ENCODE measurements at regions not wholly inside any gene's neighbourhood (a gene's known extent, or its start where the extent isn't known, plus 50 kb on each side); places are given as distances from the start of the nearest gene placed in this dataset.

DNA sequence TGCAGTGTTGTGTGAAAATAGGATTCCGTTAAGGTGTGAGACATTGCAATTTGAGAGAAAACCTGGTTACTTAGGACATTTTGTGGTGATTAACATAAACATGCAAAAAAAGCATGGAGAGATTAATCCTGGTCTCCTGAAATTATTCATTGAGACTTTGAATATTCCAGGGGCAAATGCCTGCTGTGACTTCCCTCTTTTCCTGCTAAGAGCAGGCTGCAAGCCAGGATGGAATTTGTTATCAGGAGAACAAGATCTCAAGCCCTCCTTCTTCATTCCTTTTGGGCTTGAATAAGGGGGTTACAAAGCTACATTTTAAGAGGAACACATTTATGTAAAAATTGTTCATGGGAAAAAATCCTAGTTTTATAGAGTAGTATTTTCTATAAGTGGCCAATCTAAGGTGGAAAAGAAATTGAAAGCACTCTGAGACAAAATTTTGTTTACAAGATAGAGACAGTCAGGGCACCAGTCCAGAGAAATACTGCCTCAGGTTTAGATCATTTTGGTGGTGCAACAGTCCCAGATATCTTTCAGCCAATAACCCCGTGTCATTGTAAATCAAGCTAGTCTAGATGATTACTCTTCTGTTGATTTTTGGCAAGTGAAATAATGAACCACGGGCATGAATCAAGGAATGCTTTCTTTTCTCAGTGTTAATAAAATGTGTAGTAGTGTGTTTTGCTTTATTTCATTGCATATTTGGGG, 1528.3 kb upstream of the AGA start:
- H3K36me3 ChIP-seq, result no peaks in the 10 kb centered on the region
- H3K9me3 ChIP-seq, result no peaks in the 10 kb centered on the region
- no peak for DNase-seq (ENCODE audit: low spot score in 2 of 2)
- no peak overlapping the region for H3K4me3 ChIP-seq
- H3K27me3 ChIP-seq, result no peaks in the 10 kb centered on the region
- no peaks in the 10 kb centered on the region for H3K4me1 ChIP-seq
- WGBS, result 30% methylated on average over 3 of the region's 3 CpGs
- TF ChIP-seq, protein P1, sequence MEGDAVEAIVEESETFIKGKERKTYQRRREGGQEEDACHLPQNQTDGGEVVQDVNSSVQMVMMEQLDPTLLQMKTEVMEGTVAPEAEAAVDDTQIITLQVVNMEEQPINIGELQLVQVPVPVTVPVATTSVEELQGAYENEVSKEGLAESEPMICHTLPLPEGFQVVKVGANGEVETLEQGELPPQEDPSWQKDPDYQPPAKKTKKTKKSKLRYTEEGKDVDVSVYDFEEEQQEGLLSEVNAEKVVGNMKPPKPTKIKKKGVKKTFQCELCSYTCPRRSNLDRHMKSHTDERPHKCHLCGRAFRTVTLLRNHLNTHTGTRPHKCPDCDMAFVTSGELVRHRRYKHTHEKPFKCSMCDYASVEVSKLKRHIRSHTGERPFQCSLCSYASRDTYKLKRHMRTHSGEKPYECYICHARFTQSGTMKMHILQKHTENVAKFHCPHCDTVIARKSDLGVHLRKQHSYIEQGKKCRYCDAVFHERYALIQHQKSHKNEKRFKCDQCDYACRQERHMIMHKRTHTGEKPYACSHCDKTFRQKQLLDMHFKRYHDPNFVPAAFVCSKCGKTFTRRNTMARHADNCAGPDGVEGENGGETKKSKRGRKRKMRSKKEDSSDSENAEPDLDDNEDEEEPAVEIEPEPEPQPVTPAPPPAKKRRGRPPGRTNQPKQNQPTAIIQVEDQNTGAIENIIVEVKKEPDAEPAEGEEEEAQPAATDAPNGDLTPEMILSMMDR (IDR thresholded peaks at IDR 0.05), result no peak
- no peak for TF ChIP-seq POLR2A (IDR thresholded peaks at IDR 0.05)
- TF ChIP-seq POLR2AphosphoS5 (IDR thresholded peaks at IDR 0.05), result no peak
- no peak for TF ChIP-seq EP300 (IDR thresholded peaks at IDR 0.05)
- no peak overlapping the region for H3K27ac ChIP-seq

DNA sequence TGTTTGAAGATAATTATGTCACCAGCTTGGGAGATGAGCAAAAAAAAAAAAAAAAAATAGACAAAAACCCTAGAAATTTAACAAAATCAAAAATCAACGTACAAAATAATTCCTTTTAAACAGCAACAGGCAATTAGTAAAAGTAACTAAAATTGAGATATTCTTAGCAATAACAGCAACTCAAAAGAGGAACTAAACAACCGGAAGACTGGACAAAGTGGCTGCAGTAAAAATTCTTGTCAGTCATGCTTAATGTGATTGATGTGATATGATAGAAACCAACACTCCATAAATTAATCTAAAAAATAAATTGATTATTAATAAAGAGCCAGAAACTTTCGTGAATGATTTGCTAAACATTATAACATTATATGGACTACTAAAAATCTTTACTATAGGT, 1534.6 kb upstream of the AGA start:
- H3K4me1 ChIP-seq, result no peaks in the 10 kb centered on the region
- 73% methylated on average over 3 of the region's 3 CpGs for WGBS
- H3K36me3 ChIP-seq, result no peaks in the 10 kb centered on the region

DNA sequence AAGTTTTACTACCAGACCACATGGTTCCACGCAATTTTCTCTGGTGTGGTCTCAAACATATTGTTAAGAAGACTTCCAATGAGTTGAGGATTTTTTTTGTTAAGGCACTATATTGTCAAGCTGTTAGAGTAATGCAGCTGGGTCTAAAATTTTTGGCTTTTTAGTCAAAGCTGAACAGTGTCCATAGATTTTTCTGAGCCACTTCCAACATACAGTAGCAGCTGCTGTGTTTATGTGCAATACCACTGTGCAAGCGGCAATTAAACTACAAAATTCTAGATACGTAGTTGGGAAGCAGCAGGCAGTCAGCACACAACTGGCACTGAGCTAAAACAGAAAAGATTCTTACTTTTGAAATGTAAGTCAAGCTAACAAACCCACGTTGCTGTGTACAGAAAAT, 1551.1 kb upstream of the AGA start:
- Histone ChIP-seq H3K27ac (no peak overlapping the region), H3K27me3 (no peaks in the 10 kb centered on the region), H3K36me3 (no peaks in the 10 kb centered on the region), H3K4me1 (no peaks in the 10 kb centered on the region), H3K4me3 (no peak overlapping the region), H3K9me3 (no peaks in the 10 kb centered on the region)
- TF ChIP-seq EP300 (IDR thresholded peaks at IDR 0.05), result no peak
- TF ChIP-seq, protein P1 (IDR thresholded peaks at IDR 0.05), result no peak
- no peak for TF ChIP-seq POLR2AphosphoS5 (IDR thresholded peaks at IDR 0.05)
- no peak for TF ChIP-seq POLR2A (IDR thresholded peaks at IDR 0.05)
- DNase-seq (ENCODE audit: low spot score in 2 of 2), result no peak
- WGBS, result 72% methylated on average over 4 of the region's 4 CpGs

More for the DNA sequence above, 1534.6 kb upstream of the AGA start:
- H3K27me3 ChIP-seq, result no peaks in the 10 kb centered on the region
- TF ChIP-seq POLR2A (IDR thresholded peaks at IDR 0.05), result no peak
- TF ChIP-seq POLR2AphosphoS5 (IDR thresholded peaks at IDR 0.05), result no peak
- TF ChIP-seq, protein P1 (IDR thresholded peaks at IDR 0.05), result no peak
- TF ChIP-seq EP300 (IDR thresholded peaks at IDR 0.05), result no peak
- no peak overlapping the region for H3K27ac ChIP-seq
- no peak overlapping the region for H3K4me3 ChIP-seq
- H3K9me3 ChIP-seq, result no peaks in the 10 kb centered on the region
- no peak for DNase-seq (ENCODE audit: low spot score in 2 of 2)

DNA sequence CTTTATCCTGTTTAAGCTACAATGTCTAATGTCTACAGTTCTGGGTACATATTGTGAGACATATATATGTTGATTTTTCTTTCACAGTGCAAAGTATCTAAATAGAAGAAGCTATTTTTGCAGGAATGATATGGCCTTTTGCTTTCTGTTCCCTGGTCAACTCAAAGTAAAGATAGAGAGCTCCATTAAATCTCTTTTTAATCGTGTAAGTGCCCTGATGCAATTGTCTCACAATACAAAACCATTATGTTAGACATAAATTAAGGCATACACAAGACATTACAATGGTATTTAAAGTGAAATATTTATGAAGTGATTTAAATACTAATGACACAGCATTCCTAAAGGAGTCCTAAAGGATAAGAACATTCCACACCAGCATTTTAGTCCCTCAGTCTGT, 1559.7 kb upstream of the AGA start:
- 65% methylated on average over 1 of the region's 1 CpG for WGBS
- Histone ChIP-seq H3K4me1 (no peaks in the 10 kb centered on the region), H3K9me3 (no peaks in the 10 kb centered on the region), H3K27ac (no peak overlapping the region), H3K4me3 (no peak overlapping the region), H3K27me3 (no peaks in the 10 kb centered on the region), H3K36me3 (no peaks in the 10 kb centered on the region)
- DNase-seq (ENCODE audit: low spot score in 2 of 2), result no peak
- TF ChIP-seq POLR2AphosphoS5 (IDR thresholded peaks at IDR 0.05) (no peak), POLR2A (IDR thresholded peaks at IDR 0.05) (no peak), EP300 (IDR thresholded peaks at IDR 0.05) (no peak)
- TF ChIP-seq, protein P1 (IDR thresholded peaks at IDR 0.05), result no peak

DNA sequence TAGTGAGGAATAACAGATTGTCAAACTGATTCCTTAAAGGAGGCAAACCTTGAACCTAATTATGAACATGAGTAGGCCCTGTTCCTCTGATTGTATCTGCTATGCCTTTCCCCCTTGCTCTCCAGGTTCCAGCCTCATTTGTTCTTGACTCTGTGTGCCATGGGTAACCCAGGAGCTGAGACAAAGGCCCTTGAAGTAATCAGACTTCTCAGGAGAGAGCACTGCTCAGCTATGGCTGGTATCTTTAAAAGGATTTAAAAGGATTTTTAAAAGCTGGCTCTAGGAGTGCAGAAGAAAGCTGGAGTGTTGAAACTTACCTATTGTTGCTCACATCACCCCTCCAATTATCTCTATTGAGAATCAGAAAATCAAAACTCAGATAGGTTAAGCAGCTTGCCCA, 1565.5 kb upstream of the AGA start:
- Histone ChIP-seq H3K27me3 (no peaks in the 10 kb centered on the region), H3K27ac (no peak overlapping the region), H3K4me3 (no peak overlapping the region), H3K9me3 (no peaks in the 10 kb centered on the region), H3K36me3 (no peaks in the 10 kb centered on the region), H3K4me1 (no peaks in the 10 kb centered on the region)
- no peak for TF ChIP-seq POLR2AphosphoS5 (IDR thresholded peaks at IDR 0.05)
- no peak for TF ChIP-seq POLR2A (IDR thresholded peaks at IDR 0.05)
- TF ChIP-seq EP300 (IDR thresholded peaks at IDR 0.05), result no peak
- TF ChIP-seq, protein P1 (IDR thresholded peaks at IDR 0.05), result no peak
- no peak for DNase-seq (ENCODE audit: low spot score in 2 of 2)
